ENCODE measurements at regions not wholly inside any gene's neighbourhood (a gene's known extent, or its start where the extent isn't known, plus 50 kb on each side); places are given as distances from the start of the nearest gene placed in this dataset.

DNA sequence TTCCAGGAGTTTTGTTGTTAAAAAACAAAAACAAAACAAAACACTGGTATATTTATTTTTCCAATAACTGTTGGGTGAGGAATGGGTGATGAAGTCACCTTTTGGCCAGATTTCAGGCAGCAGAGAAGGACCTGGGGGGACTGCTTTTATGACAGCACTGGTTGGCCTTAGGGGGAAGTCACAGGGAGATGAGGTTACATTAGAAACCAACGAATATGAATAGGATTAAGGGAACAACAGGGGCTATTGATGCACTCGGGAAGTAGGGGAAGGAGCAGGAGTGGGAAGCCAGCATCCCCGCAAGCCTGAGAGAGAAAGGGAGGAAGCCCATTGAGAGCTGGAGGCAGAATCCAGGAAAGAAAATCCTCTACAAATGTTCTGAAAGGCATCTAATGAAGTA lies 958.4 kb downstream of the TYW1 start:
- H3K27me3 Mint-ChIP-seq (ENCODE audit: low read depth): no peaks in the 10 kb centered on the region
- H3K27ac Mint-ChIP-seq: no peak overlapping the region
- H3K36me3 Mint-ChIP-seq (ENCODE audit: low read depth): no peaks in the 10 kb centered on the region
- peaks cover 48% of the 10 kb centered on the region for H3K9me3 Mint-ChIP-seq
- no peaks in the 10 kb centered on the region for H3K4me1 Mint-ChIP-seq (ENCODE audit: low read depth)
- no peak for DNase-seq (ENCODE audit: low spot score)
- no peak overlapping the region for H3K4me3 Mint-ChIP-seq

DNA sequence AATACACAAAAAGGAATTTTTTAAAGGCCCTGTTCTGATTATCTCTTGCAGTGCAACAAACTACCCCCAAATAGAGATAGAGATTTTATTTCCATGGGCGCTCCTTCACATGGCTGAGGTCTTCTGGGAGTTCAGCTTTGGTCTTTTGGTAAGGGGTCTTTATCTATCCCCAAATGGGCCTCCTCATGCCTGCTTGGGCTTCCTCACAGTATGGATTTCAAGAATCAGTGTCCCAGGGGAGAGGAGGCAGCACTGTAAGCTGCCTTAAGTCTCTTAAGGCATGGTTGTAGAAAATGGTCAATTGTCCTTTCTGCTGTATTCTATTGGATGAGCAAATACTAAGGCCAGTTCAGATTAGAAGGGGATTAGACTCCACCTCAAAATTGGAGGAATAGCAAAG lies 966.2 kb downstream of the TYW1 start:
- peaks cover 25% of the 10 kb centered on the region for H3K9me3 Mint-ChIP-seq
- no peak overlapping the region for H3K4me3 Mint-ChIP-seq
- peaks cover 2% of the 10 kb centered on the region for H3K36me3 Mint-ChIP-seq (ENCODE audit: low read depth)
- no peaks in the 10 kb centered on the region for H3K4me1 Mint-ChIP-seq (ENCODE audit: low read depth)
- no peak overlapping the region for H3K27ac Mint-ChIP-seq
- no peaks in the 10 kb centered on the region for H3K27me3 Mint-ChIP-seq (ENCODE audit: low read depth)
- no peak for DNase-seq (ENCODE audit: low spot score)

DNA sequence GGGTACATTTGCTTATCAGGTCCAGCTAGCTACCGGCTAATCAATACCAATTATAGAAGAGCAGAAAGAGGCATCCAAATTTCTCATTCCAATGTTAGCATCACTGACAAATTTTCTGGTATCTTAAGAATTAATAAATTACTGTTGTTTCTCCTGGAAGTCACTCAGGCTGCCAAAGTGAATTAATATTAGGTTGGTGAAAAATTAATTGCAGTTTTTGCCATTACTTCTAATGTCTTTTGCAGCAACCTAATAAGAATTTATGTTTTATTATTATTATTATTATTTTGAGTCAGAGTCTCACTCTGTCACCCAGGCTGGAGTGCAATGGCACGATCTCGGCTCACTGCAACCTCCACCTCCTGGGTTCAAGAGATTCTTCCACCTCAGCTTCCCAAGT lies 979.9 kb downstream of the TYW1 start:
- Mint-ChIP-seq H3K4me3 (no peak overlapping the region), H3K36me3 (ENCODE audit: low read depth) (no peaks in the 10 kb centered on the region), H3K4me1 (ENCODE audit: low read depth) (no peaks in the 10 kb centered on the region), H3K27me3 (ENCODE audit: low read depth) (no peaks in the 10 kb centered on the region), H3K9me3 (peaks cover 35% of the 10 kb centered on the region), H3K27ac (no peak overlapping the region)
- DNase-seq (ENCODE audit: low spot score): no peak

DNA sequence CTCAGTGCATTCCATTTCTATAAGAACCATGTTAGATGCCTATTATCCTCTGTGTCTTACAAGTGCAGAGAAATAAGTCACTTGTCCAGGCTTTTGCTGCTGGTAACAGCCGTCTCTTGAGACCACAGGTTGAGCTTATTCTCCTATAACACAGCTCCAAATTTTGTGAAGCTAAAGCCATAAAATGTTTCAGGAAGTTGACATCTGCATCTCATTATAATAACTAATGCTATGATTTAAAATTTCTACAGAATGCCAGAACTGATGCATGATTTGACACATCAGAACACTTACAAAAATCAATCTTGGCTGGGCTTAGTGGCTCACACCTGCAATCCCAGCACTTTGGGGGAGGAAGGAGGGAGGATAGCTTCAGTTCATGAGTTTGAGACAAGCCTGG lies 986.9 kb downstream of the TYW1 start:
- DNase-seq (ENCODE audit: low spot score): no peak
- Mint-ChIP-seq H3K36me3 (ENCODE audit: low read depth) (no peaks in the 10 kb centered on the region), H3K4me3 (no peak overlapping the region), H3K4me1 (ENCODE audit: low read depth) (no peaks in the 10 kb centered on the region), H3K27ac (no peak overlapping the region), H3K9me3 (peaks cover 31% of the 10 kb centered on the region), H3K27me3 (ENCODE audit: low read depth) (no peaks in the 10 kb centered on the region)

DNA sequence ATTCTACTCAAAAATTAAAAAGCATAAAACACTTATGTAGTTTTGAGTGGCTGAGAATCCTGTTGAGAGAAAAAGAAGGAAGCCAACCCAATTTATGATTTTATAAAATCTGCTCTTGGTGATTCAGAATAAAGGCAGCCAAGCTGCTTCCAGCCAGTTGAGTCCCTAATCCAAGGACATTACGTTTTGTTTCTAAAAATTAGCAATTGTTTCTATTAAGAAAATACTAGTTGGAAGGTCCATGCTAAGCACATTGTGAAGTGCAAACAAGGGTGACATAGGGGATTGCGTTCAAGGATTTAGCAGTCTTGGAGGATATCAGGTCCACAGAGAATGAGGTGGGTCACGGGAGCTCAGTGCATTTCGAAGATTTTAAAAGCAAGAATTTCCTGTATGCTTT lies 987.7 kb downstream of the TYW1 start:
- Mint-ChIP-seq H3K4me3 (no peak overlapping the region), H3K27me3 (ENCODE audit: low read depth) (no peaks in the 10 kb centered on the region), H3K27ac (no peak overlapping the region), H3K36me3 (ENCODE audit: low read depth) (no peaks in the 10 kb centered on the region), H3K4me1 (ENCODE audit: low read depth) (no peaks in the 10 kb centered on the region), H3K9me3 (peaks cover 33% of the 10 kb centered on the region)
- no peak for DNase-seq (ENCODE audit: low spot score)

DNA sequence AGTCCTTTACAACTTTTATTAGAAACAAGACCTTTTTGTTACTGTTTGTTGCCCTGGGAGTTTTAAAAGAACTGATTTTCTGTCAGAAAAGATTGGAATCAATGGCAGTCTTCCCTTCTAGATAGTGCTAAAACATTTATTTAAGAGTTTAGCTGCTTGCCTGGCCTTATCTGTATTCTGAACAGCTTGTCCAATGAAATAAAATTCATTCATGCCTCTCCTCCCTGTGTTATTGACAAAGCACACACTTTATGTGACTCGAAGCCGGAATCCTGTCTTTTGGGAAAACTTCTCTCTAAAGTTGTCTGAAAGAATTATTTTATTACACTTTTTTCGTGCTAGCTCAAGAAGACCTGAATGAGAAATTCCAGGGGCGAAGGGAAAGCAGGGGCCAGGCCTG lies 992.5 kb downstream of the TYW1 start:
- H3K27ac Mint-ChIP-seq: no peak overlapping the region
- no peaks in the 10 kb centered on the region for H3K4me1 Mint-ChIP-seq (ENCODE audit: low read depth)
- H3K36me3 Mint-ChIP-seq (ENCODE audit: low read depth): no peaks in the 10 kb centered on the region
- H3K9me3 Mint-ChIP-seq: peaks cover 27% of the 10 kb centered on the region
- no peak overlapping the region for H3K4me3 Mint-ChIP-seq
- H3K27me3 Mint-ChIP-seq (ENCODE audit: low read depth): no peaks in the 10 kb centered on the region
- DNase-seq (ENCODE audit: low spot score): no peak

DNA sequence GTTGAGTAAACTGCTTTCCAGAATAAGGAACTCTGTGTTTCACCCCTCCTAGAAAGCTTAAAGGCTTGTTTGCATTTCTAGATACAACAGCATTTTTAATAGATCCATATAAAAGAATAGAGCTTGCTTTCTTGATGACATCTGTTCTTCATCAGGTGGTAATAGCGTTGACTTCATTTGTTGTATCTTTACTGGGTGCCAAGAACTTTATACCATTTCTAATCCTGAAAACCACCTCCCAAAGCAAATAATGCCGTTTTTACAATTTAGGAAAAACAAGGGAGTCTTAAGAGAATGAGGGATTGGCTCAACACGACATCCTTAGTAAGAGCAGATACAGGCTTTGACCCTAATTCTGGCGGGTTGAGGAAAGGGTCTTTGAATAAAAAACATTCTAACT lies 993.4 kb downstream of the TYW1 start:
- H3K27ac Mint-ChIP-seq: no peak overlapping the region
- DNase-seq (ENCODE audit: low spot score): no peak
- no peak overlapping the region for H3K4me3 Mint-ChIP-seq
- H3K27me3 Mint-ChIP-seq (ENCODE audit: low read depth): no peaks in the 10 kb centered on the region
- peaks cover 28% of the 10 kb centered on the region for H3K9me3 Mint-ChIP-seq
- H3K4me1 Mint-ChIP-seq (ENCODE audit: low read depth): no peaks in the 10 kb centered on the region
- H3K36me3 Mint-ChIP-seq (ENCODE audit: low read depth): no peaks in the 10 kb centered on the region

DNA sequence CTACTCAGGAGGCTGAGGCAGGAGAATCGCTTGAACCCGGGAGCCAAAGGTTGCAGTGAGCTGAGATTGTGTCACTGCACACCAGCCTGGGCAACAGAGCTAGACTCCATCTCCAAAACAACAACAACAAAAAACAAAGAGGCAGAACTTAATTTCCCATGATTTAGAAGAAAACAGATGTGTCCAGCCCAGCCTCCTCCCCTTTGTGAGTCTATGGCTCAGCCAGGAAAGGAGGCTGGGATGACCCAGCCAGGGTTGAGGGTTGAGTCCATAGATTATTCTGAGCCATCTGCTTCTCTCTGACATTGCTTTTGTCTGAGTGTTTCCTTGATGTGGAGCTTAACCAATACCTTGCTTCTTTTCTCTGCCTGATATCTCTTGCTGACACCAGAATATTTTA lies 994.1 kb downstream of the TYW1 start:
- H3K9me3 Mint-ChIP-seq: peaks cover 32% of the 10 kb centered on the region
- no peak for DNase-seq (ENCODE audit: low spot score)
- H3K4me1 Mint-ChIP-seq (ENCODE audit: low read depth): no peaks in the 10 kb centered on the region
- no peaks in the 10 kb centered on the region for H3K27me3 Mint-ChIP-seq (ENCODE audit: low read depth)
- H3K27ac Mint-ChIP-seq: no peak overlapping the region
- no peaks in the 10 kb centered on the region for H3K36me3 Mint-ChIP-seq (ENCODE audit: low read depth)
- no peak overlapping the region for H3K4me3 Mint-ChIP-seq

DNA sequence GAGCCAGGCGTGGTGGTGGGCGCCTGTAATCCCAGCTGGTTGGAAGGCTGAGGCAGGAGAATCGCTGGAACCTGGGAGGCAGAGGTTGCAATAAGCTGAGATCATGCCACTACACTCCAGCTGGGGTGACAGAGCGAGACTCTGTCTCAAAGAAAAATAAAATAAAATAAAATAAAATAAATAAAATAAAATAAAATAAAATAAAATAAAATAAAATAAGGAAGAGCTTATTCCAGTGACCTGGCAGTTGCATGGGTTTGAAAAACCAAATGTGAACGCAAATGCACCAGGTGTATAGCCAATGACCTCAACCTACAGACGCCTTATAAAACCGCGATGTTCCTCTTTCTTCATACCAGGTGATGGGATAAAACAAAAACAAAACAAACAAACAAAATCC lies 995.7 kb downstream of the TYW1 start:
- H3K9me3 Mint-ChIP-seq: peaks cover 41% of the 10 kb centered on the region
- no peaks in the 10 kb centered on the region for H3K4me1 Mint-ChIP-seq (ENCODE audit: low read depth)
- H3K36me3 Mint-ChIP-seq (ENCODE audit: low read depth): no peaks in the 10 kb centered on the region
- H3K27me3 Mint-ChIP-seq (ENCODE audit: low read depth): no peaks in the 10 kb centered on the region
- H3K27ac Mint-ChIP-seq: no peak overlapping the region
- no peak overlapping the region for H3K4me3 Mint-ChIP-seq
- DNase-seq (ENCODE audit: low spot score): no peak

DNA sequence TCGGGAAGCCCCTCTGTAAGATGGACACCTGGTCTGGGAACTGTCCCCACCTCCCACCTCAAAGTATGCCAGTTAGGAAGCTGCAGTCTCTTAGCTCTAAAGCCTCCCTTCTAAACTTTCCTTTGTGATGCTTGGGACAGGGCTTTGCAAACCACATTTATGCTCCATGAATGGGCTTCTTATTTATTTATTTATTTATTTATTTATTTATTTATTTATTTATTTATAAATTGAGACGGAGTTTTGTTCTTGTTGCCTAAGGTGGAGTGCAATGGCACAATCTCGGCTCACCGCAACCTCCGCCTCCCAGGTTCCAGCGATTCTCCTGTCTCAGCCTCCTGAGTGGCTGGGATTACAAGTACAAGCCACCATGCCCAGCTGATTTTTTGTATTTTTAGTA lies 1009.4 kb downstream of the TYW1 start:
- no peak for DNase-seq (ENCODE audit: low spot score)
- no peaks in the 10 kb centered on the region for H3K36me3 Mint-ChIP-seq (ENCODE audit: low read depth)
- H3K27ac Mint-ChIP-seq: no peak overlapping the region

DNA sequence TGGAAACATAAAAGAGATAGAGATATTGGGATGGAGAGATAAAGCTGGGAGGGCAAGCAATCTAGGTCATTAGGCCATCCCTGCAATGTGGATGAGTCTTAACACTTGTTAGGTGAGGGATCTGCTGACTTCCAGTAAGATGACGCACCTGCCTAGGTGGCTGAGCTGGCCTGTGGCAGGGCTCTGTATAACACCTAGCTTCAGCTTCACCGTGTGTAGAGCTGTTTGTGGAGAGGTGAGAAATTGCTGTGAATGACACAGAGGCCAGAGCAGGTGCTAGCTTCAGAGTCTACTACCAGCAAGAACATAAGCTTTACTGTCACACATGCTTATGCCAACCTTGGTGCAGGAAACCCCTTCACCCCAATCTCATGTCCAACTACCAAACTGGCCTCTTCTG lies 1010.0 kb downstream of the TYW1 start:
- Mint-ChIP-seq H3K4me3 (no peak overlapping the region), H3K9me3 (peaks cover 59% of the 10 kb centered on the region), H3K36me3 (ENCODE audit: low read depth) (no peaks in the 10 kb centered on the region), H3K4me1 (ENCODE audit: low read depth) (no peaks in the 10 kb centered on the region), H3K27me3 (ENCODE audit: low read depth) (no peaks in the 10 kb centered on the region), H3K27ac (no peak overlapping the region)
- DNase-seq (ENCODE audit: low spot score): no peak

More for the DNA sequence above, 1009.4 kb downstream of the TYW1 start:
- Mint-ChIP-seq H3K27me3 (ENCODE audit: low read depth) (no peaks in the 10 kb centered on the region), H3K9me3 (peaks cover 53% of the 10 kb centered on the region), H3K4me3 (no peak overlapping the region), H3K4me1 (ENCODE audit: low read depth) (no peaks in the 10 kb centered on the region)

DNA sequence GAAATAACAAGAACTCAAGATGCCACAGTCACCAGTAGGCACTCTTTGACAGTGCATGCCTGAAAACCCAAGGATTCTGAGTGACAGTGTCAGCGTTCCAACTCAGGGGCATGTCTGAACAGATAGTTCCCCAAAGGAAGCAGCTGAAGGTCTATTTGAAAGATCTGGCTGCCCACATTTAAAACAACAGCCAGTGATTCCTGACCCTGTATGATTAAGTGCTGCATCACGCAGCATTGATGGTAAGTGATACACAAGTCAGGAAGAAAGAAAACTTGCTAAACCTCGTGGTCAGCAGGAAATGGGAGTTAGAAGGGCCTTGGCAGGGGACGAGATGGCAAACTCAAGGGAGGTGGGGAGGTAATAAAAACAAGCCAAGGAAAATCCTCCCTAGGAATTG lies 1013.1 kb downstream of the TYW1 start:
- H3K4me3 Mint-ChIP-seq: no peak overlapping the region
- DNase-seq (ENCODE audit: low spot score): no peak
- no peaks in the 10 kb centered on the region for H3K27me3 Mint-ChIP-seq (ENCODE audit: low read depth)
- peaks cover 40% of the 10 kb centered on the region for H3K9me3 Mint-ChIP-seq
- no peak overlapping the region for H3K27ac Mint-ChIP-seq
- H3K36me3 Mint-ChIP-seq (ENCODE audit: low read depth): no peaks in the 10 kb centered on the region
- no peaks in the 10 kb centered on the region for H3K4me1 Mint-ChIP-seq (ENCODE audit: low read depth)

DNA sequence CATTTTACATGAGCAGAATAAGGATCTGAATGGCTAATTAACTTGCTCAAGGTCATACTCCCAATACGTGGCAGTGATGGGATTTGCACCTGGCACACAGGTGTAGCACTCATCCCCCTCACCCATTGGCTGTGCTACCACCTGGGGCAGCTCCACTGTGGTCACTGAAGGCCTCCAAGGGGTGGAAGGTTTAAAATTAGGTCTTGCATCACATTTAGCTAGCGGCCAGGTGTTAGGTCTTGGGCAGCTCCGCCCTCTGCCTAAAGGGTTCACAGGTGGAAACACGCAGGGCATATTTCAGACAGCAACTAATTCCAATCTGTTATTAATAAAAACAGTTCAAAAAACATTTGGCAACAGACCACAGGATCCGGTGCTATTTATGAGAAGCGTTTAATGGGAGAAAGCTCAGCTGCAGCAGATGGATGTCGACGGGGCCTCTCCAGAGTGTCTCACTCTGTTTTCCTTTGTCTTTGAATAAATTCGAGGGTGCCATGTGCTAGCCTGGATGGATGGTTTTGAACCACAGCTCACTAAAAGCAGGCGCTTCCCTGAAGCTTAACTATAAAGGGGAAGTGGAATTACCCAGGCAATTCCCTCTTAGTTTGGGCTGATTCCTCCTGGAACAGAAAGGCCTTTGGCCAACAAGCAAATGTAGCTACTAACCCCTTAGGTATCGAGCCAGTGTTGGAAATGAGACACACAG lies 1017.6 kb downstream of the TYW1 start:
- Mint-ChIP-seq H3K4me3 (no peak overlapping the region), H3K27me3 (ENCODE audit: low read depth) (no peaks in the 10 kb centered on the region), H3K36me3 (ENCODE audit: low read depth) (no peaks in the 10 kb centered on the region), H3K4me1 (ENCODE audit: low read depth) (no peaks in the 10 kb centered on the region), H3K27ac (no peak overlapping the region), H3K9me3 (peaks cover 34% of the 10 kb centered on the region)
- DNase-seq (ENCODE audit: low spot score): no peak

DNA sequence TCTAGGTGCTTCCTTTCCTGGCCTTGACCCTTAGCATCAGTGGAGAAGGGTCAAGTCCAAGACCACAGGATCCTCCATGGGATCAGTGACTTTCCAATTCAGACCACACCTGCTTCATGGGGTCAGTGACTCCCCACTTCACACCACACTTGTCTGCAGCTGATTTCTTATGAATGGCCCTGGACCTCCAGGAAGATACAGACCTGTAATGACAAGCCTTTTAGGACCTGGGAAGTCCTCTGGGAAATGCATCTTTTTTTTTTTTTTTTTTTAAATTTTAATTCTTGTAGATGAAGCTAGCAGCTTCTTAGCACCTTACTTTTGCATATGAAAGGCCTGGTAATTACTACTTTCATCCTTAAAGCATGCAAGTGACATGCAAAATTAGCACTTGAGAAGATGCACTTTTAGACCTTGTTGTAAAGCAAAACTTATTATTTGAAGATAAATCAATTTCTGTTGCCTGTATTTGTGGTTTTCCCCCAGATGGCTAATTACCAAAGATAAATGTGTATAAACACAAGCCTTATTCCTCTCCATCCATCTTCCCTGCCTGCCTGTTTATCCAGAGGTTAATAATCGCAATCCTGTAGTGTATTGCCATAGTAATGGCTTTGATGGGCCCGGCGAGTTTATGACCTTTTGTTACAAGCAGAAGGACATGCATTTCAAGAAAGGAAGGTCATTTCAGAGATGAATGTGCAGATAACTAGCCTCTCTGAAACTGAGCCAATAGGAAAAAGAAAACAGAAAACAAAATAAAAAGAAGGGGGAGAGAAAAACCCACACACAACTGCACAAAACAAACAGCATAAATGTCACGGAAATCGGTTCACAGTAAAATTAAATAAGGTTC lies 1018.7 kb downstream of the TYW1 start:
- no peaks in the 10 kb centered on the region for H3K4me1 Mint-ChIP-seq (ENCODE audit: low read depth)
- H3K4me3 Mint-ChIP-seq: no peak overlapping the region
- H3K27ac Mint-ChIP-seq: no peak overlapping the region
- DNase-seq (ENCODE audit: low spot score): no peak
- no peaks in the 10 kb centered on the region for H3K27me3 Mint-ChIP-seq (ENCODE audit: low read depth)
- H3K9me3 Mint-ChIP-seq: peaks cover 32% of the 10 kb centered on the region
- no peaks in the 10 kb centered on the region for H3K36me3 Mint-ChIP-seq (ENCODE audit: low read depth)
